GM21360 (cell line): ENCODE measurements at regions not wholly inside any gene's neighbourhood (a gene's known extent, or its start where the extent isn't known, plus 50 kb on each side); places are given as distances from the start of the nearest gene placed in this dataset.
"Not testable (repeated sequence)": the region's sequence is repeated elsewhere in the genome, so short reads cannot be mapped to it uniquely, and the experiment has no call there.

Source experiments
- ATAC-seq: cut with Tn5 transposase; IDR thresholded peaks from one replicate; pipeline ENCODE4 v1.9.1; 2021; ENCODE audit warnings: mild to moderate bottlenecking, moderate library complexity; ENCODE audit not compliant: unreplicated experiment

DNA sequence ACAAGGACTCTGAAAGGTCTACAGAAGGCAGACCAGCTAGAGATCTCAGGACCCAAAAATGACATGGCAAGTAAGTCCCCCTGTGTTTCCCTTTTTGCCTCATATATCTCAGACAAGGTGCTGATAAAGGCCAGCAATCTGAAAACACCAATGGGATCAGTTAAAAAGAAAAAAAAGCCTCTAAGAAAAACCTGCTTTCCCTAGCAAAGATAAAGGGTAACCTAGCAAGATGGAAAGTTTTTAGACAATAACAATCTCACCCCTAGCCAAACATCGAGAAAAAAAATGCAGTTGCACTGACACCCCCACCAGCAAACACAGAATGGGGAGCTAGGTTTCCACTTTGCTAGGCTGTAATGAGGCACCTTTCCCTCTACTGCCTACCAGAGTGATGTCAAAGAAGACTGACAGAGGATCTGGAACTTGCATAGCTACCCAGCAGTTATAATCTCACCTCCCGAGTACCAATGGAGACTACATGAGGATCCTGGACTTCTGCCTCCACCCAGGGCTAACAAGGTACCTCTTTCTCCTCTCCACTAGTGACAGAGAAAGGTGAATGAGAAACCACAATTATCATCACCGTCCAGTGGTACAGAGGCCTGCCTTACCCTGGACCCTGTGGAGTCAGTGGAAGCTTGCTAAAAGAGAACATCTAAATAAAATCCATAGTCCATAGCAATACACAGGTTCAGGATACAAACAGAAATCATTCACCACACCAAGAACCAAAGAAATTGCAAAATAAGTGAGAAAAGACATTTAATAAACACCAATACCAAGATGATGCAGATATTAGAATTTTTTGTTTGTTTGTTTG, 240.8 kb downstream of the ARHGAP12 start:
- ATAC-seq, result no peak

DNA sequence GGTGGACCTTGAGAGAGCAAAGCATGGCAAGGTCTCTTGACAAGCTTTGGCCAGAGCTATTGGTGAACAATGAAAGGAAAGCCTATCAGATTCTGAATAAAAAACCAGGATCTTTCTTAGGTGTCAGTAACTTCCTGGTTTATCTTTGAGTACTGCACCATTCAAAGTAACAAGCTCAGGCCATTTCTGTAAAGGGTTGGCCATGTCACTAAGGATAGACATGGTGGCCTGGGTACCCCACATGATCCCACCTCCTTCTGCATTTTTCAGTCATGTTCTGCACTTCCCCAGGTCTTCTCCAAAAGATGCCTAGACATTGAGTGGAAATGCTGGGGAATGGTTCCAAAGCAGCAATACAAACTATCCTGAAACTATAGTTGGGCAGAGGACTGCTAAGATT, 242.0 kb downstream of the ARHGAP12 start:
- ATAC-seq, result no peak

DNA sequence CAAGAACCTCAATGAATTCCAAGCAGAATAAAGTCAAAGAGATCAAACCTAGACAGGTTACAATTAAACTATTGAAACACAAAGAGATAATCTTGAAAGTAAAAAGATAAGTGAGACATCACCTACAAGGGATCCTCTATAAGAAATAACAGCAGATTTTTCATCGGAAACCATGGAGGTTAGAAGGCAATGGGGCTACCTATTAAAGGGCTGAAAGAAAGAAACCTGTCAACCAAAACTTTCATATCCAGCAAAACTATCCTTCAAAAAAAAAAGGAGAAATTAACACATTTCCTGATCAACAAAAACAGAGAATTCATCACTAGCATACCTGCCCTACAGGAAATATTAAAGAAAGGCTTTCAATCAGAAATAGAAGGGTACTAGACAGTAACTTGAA, 244.9 kb downstream of the ARHGAP12 start:
- no peak for ATAC-seq

DNA sequence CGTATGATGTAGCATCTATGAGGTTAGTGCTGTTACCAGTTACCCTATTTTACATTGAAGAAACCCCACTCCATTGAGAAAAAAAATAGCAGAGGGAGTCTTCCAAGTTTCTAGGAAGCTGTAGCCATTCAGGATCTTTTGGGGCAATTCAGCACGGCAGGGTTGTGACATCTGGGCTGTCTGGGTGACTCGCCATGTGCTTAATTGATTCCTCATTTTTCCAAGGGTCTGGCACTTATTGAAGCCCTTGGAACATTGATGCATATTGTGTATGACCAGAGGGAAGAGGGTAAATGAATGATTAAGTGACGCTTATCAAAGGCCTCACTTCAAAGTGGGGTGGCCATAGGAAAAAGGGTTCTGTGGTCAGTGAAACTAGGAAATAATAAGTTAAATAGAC, 248.7 kb downstream of the ARHGAP12 start:
- no peak for ATAC-seq

- no peak for ATAC-seq
Measured at GRCh38 chr10:31678575-31679516, 249.8 kb downstream of the ARHGAP12 start.

DNA sequence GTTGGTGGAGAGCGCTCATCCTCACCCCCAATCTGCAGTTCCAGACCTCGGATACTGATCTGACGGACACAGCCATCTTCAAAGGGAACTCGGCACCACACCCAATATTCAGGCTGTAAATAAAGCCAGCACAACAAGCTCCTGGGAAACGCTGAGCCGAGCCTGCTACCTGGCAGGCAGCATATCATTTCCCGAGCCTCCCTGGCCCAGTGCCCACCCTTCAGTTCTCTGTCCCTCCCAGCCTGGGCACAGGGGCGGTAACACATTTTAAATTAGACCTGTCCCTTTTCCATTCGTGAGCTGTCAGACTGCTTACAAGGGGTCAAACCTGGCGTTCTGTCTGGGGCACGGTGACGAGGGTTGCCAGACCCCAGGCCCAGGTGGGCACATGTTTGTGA, 250.5 kb downstream of the ARHGAP12 start:
- ATAC-seq, result no peak

GRCh38 chr10:31677195-31678138, 251.2 kb downstream of the ARHGAP12 start:
- no peak for ATAC-seq

GRCh38 chr10:31675726-31676125, 252.9 kb downstream of the ARHGAP12 start:
- ATAC-seq, result no peak

- no peak for ATAC-seq
Measured at GRCh38 chr10:31669357-31669756, 259.3 kb downstream of the ARHGAP12 start.

DNA sequence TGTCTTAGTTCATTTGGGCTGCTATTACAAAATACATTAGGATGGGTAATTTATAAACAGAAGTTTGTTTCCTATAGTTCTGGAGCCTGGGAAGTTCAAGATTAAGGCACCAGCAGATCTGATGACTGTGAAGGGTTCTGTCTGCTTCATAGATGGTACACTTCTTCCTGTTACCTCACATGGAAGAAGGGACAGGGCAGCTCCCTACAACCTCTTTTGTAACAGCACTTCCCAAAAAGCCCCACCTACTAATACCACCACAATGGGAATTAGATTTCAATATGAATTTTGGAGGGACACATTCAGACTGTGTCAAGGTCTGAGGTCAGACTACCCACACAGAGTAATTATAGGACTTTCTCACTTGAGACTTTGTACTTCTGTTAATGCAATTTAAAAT, 260.3 kb downstream of the ARHGAP12 start:
- no peak for ATAC-seq

DNA sequence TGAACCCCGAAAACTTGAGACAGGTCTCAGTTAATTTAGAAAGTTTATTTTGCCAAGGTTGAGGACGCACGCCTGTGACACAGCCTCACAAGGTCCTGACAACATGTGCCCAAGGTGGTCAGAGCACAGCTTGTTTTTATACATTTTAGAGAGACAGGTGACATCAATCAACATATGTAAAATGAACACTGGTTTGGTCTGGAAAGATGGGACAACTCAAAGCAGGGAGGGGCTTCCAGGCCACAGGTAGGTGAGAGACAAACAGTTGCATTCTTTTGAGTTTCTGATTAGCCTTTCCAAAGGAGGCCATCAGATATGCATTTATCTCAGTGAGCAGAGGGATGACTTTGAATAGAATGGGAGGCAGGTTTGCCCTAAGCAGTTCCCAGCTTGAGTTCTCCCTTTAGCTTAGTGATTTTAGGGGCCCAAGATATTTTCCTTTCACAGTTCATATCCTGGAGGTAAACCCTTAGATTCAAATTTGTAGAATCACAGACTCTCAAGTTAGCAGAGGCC, 262.8 kb downstream of the ARHGAP12 start:
- ATAC-seq, result not testable (repeated sequence)

- ATAC-seq, result no peak
Measured at GRCh38 chr10:31664803-31665202, 263.8 kb downstream of the ARHGAP12 start.

DNA sequence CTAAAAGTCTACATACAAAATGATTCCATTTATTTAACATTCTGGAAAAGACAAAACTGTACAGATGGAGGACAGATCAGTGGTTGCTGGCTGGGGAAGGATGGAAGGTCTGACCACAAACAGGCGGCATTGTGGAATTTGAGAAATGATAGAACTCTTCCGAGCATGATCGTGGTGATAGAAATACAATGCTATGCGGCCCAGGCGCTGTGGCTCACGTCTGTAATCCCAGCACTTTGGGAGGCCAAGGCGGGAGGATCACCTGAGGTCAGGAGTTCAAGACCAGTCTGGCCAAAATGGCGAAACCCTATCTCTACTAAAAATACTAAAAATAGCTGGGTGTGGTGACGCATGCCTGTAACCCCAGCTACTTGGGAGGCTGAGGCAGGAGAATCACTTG, 264.6 kb downstream of the ARHGAP12 start:
- not testable (repeated sequence) for ATAC-seq

GRCh38 chr10:31660300-31660699, 268.3 kb downstream of the ARHGAP12 start:
- ATAC-seq, result no peak

DNA sequence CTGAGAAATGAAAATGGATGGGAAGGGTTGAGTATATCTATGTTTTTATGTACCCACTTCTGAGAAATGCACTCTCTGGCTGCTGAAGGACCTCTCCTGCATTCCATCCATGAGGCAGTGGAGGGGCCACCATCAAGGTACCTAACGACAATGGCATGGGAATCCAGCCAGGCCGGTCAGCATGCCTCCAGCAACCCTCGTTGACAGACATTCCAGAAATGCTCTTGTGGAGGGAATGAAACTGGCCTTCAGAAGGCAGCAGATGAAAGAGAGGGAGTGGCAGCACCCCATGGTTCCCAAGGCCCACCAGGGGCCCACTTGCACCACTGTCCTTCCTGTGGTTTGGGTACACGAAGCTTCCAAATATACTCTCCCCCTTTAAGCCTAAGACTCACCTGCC, 269.0 kb downstream of the ARHGAP12 start:
- no peak for ATAC-seq

DNA sequence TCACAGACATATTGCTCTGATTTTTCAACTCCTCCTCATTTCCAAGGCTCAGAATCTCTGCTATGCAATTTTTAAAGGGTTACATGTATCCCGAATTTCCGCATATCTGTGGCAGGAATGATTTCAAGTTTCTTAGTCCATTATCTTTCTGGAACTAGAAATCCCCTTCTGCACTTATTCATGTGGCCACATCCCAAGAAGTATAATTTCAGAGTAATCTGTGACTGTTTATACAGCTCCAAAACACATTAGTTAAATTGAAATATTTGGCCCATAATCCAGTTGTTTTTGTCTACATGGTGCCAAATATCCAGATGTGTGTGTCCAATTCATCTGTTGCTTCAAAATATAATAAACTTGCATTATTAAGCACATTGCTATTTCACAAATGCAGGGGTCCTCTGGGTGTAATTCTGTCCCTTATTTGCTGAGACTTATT, 271.2 kb downstream of the ARHGAP12 start:
- no peak for ATAC-seq

DNA sequence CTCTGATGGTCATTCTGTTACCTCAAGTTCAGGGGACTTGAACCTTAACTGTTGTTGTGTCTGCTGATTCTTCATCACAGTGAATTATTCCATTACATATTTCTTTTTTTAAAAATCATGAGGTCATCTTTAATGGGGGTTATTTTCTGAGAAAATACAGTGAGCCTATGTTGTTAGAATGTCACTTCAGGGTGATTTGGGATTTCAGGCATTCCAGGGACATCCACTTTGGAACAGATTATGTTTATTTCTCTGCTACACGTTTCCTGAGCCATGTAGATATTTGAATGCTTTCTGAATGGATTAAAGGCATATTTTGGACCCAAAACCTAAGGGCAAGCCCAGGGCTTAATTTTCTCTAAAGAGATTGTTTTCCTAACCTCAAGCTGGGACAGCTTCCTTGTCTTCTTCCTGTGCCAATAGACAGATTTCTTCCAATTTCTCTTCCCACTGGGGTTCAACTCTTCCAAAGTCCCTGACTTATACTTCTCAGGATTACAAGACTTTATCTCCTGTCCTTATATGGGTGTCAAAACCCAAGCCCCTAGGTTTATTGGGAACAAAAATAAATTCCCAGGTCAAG, 271.7 kb downstream of the ARHGAP12 start:
- ATAC-seq, result no peak

DNA sequence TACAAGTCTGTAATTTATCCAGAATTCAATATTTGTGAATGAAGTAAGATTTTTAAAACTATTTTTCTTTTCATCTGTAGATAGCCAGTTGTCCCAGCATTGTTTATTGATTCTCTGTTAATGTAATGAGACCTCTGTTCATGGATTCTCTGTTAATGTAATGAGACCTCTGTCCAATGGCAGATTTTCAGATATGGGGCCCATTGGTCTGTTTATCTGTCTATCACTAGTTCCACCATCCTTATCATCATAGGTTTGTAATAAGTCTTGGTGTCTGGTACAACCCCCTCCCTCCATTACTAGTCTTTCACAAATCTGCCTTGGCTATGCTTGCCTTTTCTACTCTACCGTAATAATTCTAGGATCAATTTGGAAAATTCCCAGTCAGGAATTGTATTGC, 276.6 kb downstream of the ARHGAP12 start:
- no peak for ATAC-seq

DNA sequence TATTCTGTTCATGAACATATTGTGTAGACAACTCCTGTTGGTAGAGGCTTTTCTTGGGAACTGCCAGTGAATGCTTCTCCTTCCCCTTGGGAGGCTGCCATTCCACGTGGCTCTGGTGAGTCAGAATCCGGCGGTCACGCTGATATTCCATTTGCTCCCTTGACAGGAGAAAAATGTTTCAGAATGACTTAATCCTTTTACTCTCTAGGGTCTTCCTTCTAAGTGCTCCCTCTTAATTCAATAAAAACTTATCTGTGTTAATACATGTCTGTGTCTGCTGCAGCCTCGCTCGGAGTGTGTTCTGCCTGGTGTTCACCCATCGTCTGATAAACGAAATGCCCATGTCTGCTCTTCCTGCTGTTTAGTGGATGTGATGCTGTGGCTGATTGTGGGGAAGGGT, 278.6 kb downstream of the ARHGAP12 start:
- no peak for ATAC-seq

DNA sequence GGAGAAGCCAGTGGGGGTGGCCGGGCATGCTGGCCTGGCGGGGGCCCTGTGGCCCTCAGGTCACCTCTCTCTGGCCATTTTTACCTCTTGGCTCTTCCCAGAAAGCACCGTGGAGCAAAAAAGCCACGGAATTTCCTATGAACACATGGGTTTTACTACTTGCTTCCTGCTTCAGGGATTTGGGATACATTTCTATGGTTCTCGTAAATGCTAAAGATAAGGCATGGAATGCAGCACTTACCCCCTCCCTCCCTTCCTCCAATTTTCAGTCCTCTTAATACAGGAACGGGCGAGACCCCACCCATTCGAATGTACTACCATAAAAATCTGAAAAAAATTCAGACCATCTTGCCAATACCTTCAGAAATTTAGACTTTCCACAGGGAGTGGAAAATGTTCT, 279.7 kb downstream of the ARHGAP12 start:
- no peak for ATAC-seq
